ENCODE measurements at regions not wholly inside any gene's neighbourhood (a gene's known extent, or its start where the extent isn't known, plus 50 kb on each side); places are given as distances from the start of the nearest gene placed in this dataset.

GRCh38 chr18:75864816-75865215 lies 437.3 kb upstream of the SMIM21 start:
- H3K4me3 Mint-ChIP-seq = no peak overlapping the region
- H3K9me3 Mint-ChIP-seq = peaks cover 2 to 14% (median 4%) of the 10 kb centered on the region in 7 donors
- H3K36me3 Mint-ChIP-seq = no peaks in the 10 kb centered on the region
- Histone ChIP-seq H3K4me2 (replicated peaks; ENCODE audit: extremely low read depth, low read length, poor library complexity, severe bottlenecking) (no peak overlapping the region), H3K27ac (ENCODE audit: low read depth in 1 of 2, low read length in 2 of 2) (no peak overlapping the region), H3K4me3 (replicated peaks in 1 of 3; ENCODE audit: low read depth in 2 of 3, low read length in 3 of 3) (no peak overlapping the region), H3K9me3 (replicated peaks in 1 of 2; ENCODE audit: control insufficient read depth in 1 of 2, insufficient read depth in 1 of 2, low read length in 2 of 2) (peaks cover 0 to 8% of the 10 kb centered on the region in 2 donors), H3K36me3 (replicated peaks in 1 of 2; ENCODE audit: control insufficient read depth in 1 of 2, insufficient read depth in 2 of 2, low read length in 2 of 2) (no peaks in the 10 kb centered on the region), H4K20me1 (ENCODE audit: insufficient read depth, low read length) (no peaks in the 10 kb centered on the region), H3K9ac (ENCODE audit: insufficient read depth, low read length, poor library complexity, severe bottlenecking) (no peak overlapping the region), H3K27me3 (ENCODE audit: control insufficient read depth in 2 of 2, insufficient read depth in 2 of 2, low read length in 2 of 2) (no peaks in the 10 kb centered on the region), H2AFZ (ENCODE audit: insufficient read depth, low read depth, low read length, poor library complexity, severe bottlenecking) (no peak overlapping the region), H3K4me1 (ENCODE audit: control insufficient read depth in 1 of 2, insufficient read depth in 2 of 2, low read length in 2 of 2) (no peaks in the 10 kb centered on the region), H3K79me2 (ENCODE audit: insufficient read depth, low read length) (no peaks in the 10 kb centered on the region)
- H3K27ac Mint-ChIP-seq = no peak overlapping the region
- no peak for TF ChIP-seq CTCF (IDR thresholded peaks at IDR 0.05)
- DNase-seq = no peak
- peaks cover 1 to 19% (median 5%) of the 10 kb centered on the region in 3 donors for H3K27me3 Mint-ChIP-seq (ENCODE audit: low read depth in 3 of 3)
- 90% methylated on average over 1 of the region's 1 CpG for WGBS (ENCODE audit: insufficient coverage)
- no peaks in the 10 kb centered on the region for H3K4me1 Mint-ChIP-seq
- intact Hi-C loops (cut with micrococcal nuclease) = no loop called here

- no peaks in the 10 kb centered on the region for H3K4me1 ChIP-seq (ENCODE audit: control insufficient read depth in 1 of 2, insufficient read depth in 2 of 2, low read length in 2 of 2)
- Mint-ChIP-seq H3K4me3 (no peak overlapping the region), H3K4me1 (no peaks in the 10 kb centered on the region), H3K9me3 (peaks cover 2 to 14% (median 4%) of the 10 kb centered on the region in 7 donors), H3K36me3 (no peaks in the 10 kb centered on the region), H3K27ac (no peak overlapping the region), H3K27me3 (ENCODE audit: low read depth in 3 of 3) (peaks cover 1 to 21% (median 8%) of the 10 kb centered on the region in 3 donors)
- H4K20me1 ChIP-seq (ENCODE audit: insufficient read depth, low read length) = no peaks in the 10 kb centered on the region
- H3K79me2 ChIP-seq (ENCODE audit: insufficient read depth, low read length) = no peaks in the 10 kb centered on the region
- H3K9ac ChIP-seq (ENCODE audit: insufficient read depth, low read length, poor library complexity, severe bottlenecking) = no peak overlapping the region
- no peak overlapping the region for H2AFZ ChIP-seq (ENCODE audit: insufficient read depth, low read depth, low read length, poor library complexity, severe bottlenecking)
- H3K4me2 ChIP-seq (replicated peaks; ENCODE audit: extremely low read depth, low read length, poor library complexity, severe bottlenecking) = no peak overlapping the region
- WGBS (ENCODE audit: insufficient coverage) = no CpG with 5 or more reads among the region's 5 CpGs
- no peak overlapping the region for H3K27ac ChIP-seq (ENCODE audit: low read depth in 1 of 2, low read length in 2 of 2)
- H3K4me3 ChIP-seq (replicated peaks in 1 of 3; ENCODE audit: low read depth in 2 of 3, low read length in 3 of 3) = no peak overlapping the region
- no peak for TF ChIP-seq CTCF (IDR thresholded peaks at IDR 0.05)
- H3K36me3 ChIP-seq (replicated peaks in 1 of 2; ENCODE audit: control insufficient read depth in 1 of 2, insufficient read depth in 2 of 2, low read length in 2 of 2) = no peaks in the 10 kb centered on the region
- no peak for DNase-seq
- H3K27me3 ChIP-seq (ENCODE audit: control insufficient read depth in 2 of 2, insufficient read depth in 2 of 2, low read length in 2 of 2) = no peaks in the 10 kb centered on the region
- intact Hi-C loops (cut with micrococcal nuclease) = no loop called here
- H3K9me3 ChIP-seq (replicated peaks in 1 of 2; ENCODE audit: control insufficient read depth in 1 of 2, insufficient read depth in 1 of 2, low read length in 2 of 2) = peaks cover 0 to 8% of the 10 kb centered on the region in 2 donors
Observed at GRCh38 chr18:75863696-75864095, 436.2 kb upstream of the SMIM21 start.
